ENCODE measurements at regions not wholly inside any gene's neighbourhood (a gene's known extent, or its start where the extent isn't known, plus 50 kb on each side); places are given as distances from the start of the nearest gene placed in this dataset.

- Histone ChIP-seq H3K79me2 (ENCODE audit: control insufficient read depth, insufficient read depth, low read length, unreplicated experiment) (no peaks in the 10 kb centered on the region), H3K27ac (ENCODE audit: low read depth, low read length) (no peak overlapping the region), H3K36me3 (ENCODE audit: insufficient read depth, low read length) (no peaks in the 10 kb centered on the region), H2AFZ (ENCODE audit: low read length, unreplicated experiment) (no peak overlapping the region), H3K27me3 (ENCODE audit: insufficient read depth, low read length) (no peaks in the 10 kb centered on the region), H3K4me3 (ENCODE audit: low read depth, low read length) (no peak overlapping the region), H3K4me1 (ENCODE audit: control insufficient read depth, insufficient read depth, low read length, unreplicated experiment) (peaks cover 17% of the 10 kb centered on the region)
Observed at GRCh38 chr7:13028036-13028824, 340.8 kb downstream of the ARL4A start.

GRCh38 chr7:13028825-13029099 lies 341.3 kb downstream of the ARL4A start:
- Histone ChIP-seq H3K27ac (ENCODE audit: low read depth, low read length) (no peak overlapping the region), H2AFZ (ENCODE audit: low read length, unreplicated experiment) (no peak overlapping the region), H3K4me3 (ENCODE audit: low read depth, low read length) (no peak overlapping the region), H3K4me1 (ENCODE audit: control insufficient read depth, insufficient read depth, low read length, unreplicated experiment) (peaks cover 17% of the 10 kb centered on the region), H3K36me3 (ENCODE audit: insufficient read depth, low read length) (no peaks in the 10 kb centered on the region), H3K79me2 (ENCODE audit: control insufficient read depth, insufficient read depth, low read length, unreplicated experiment) (no peaks in the 10 kb centered on the region), H3K27me3 (ENCODE audit: insufficient read depth, low read length) (no peaks in the 10 kb centered on the region)

- no peaks in the 10 kb centered on the region for H3K27me3 ChIP-seq (ENCODE audit: insufficient read depth, low read length)
- no peaks in the 10 kb centered on the region for H3K36me3 ChIP-seq (ENCODE audit: insufficient read depth, low read length)
- H2AFZ ChIP-seq (ENCODE audit: low read length, unreplicated experiment), result peak overlapping the region; percentile 49
- H3K79me2 ChIP-seq (ENCODE audit: control insufficient read depth, insufficient read depth, low read length, unreplicated experiment), result no peaks in the 10 kb centered on the region
- no peak overlapping the region for H3K27ac ChIP-seq (ENCODE audit: low read depth, low read length)
- H3K4me1 ChIP-seq (ENCODE audit: control insufficient read depth, insufficient read depth, low read length, unreplicated experiment), result peaks cover 17% of the 10 kb centered on the region
- no peak overlapping the region for H3K4me3 ChIP-seq (ENCODE audit: low read depth, low read length)
Observed at GRCh38 chr7:13031468-13031867, 344.0 kb downstream of the ARL4A start.

GRCh38 chr7:13032084-13032483 lies 344.7 kb downstream of the ARL4A start:
- no peak overlapping the region for H3K4me3 ChIP-seq (ENCODE audit: low read depth, low read length)
- H3K27me3 ChIP-seq (ENCODE audit: insufficient read depth, low read length), result no peaks in the 10 kb centered on the region
- H3K36me3 ChIP-seq (ENCODE audit: insufficient read depth, low read length), result no peaks in the 10 kb centered on the region
- no peak overlapping the region for H3K27ac ChIP-seq (ENCODE audit: low read depth, low read length)
- H2AFZ ChIP-seq (ENCODE audit: low read length, unreplicated experiment), result no peak overlapping the region
- H3K4me1 ChIP-seq (ENCODE audit: control insufficient read depth, insufficient read depth, low read length, unreplicated experiment), result peaks cover 17% of the 10 kb centered on the region
- no peaks in the 10 kb centered on the region for H3K79me2 ChIP-seq (ENCODE audit: control insufficient read depth, insufficient read depth, low read length, unreplicated experiment)

- H3K4me1 ChIP-seq (ENCODE audit: control insufficient read depth, insufficient read depth, low read length, unreplicated experiment), result peaks cover 17% of the 10 kb centered on the region
- H3K79me2 ChIP-seq (ENCODE audit: control insufficient read depth, insufficient read depth, low read length, unreplicated experiment), result no peaks in the 10 kb centered on the region
- no peak overlapping the region for H2AFZ ChIP-seq (ENCODE audit: low read length, unreplicated experiment)
- no peak overlapping the region for H3K27ac ChIP-seq (ENCODE audit: low read depth, low read length)
- H3K4me3 ChIP-seq (ENCODE audit: low read depth, low read length), result no peak overlapping the region
- no peaks in the 10 kb centered on the region for H3K27me3 ChIP-seq (ENCODE audit: insufficient read depth, low read length)
- no peaks in the 10 kb centered on the region for H3K36me3 ChIP-seq (ENCODE audit: insufficient read depth, low read length)
Observed at GRCh38 chr7:13032576-13032975, 345.1 kb downstream of the ARL4A start.

- H3K36me3 ChIP-seq (ENCODE audit: insufficient read depth, low read length), result no peaks in the 10 kb centered on the region
- H3K27me3 ChIP-seq (ENCODE audit: insufficient read depth, low read length), result no peaks in the 10 kb centered on the region
- H3K4me1 ChIP-seq (ENCODE audit: control insufficient read depth, insufficient read depth, low read length, unreplicated experiment), result peaks cover 9% of the 10 kb centered on the region
- H2AFZ ChIP-seq (ENCODE audit: low read length, unreplicated experiment), result no peak overlapping the region
- H3K27ac ChIP-seq (ENCODE audit: low read depth, low read length), result no peak overlapping the region
- H3K79me2 ChIP-seq (ENCODE audit: control insufficient read depth, insufficient read depth, low read length, unreplicated experiment), result no peaks in the 10 kb centered on the region
- no peak overlapping the region for H3K4me3 ChIP-seq (ENCODE audit: low read depth, low read length)
Observed at GRCh38 chr7:13034693-13035092, 347.3 kb downstream of the ARL4A start.

- H3K79me2 ChIP-seq (ENCODE audit: control insufficient read depth, insufficient read depth, low read length, unreplicated experiment), result no peaks in the 10 kb centered on the region
- H3K27me3 ChIP-seq (ENCODE audit: insufficient read depth, low read length), result no peaks in the 10 kb centered on the region
- peaks cover 9% of the 10 kb centered on the region for H3K4me1 ChIP-seq (ENCODE audit: control insufficient read depth, insufficient read depth, low read length, unreplicated experiment)
- H3K27ac ChIP-seq (ENCODE audit: low read depth, low read length), result no peak overlapping the region
- no peak overlapping the region for H3K4me3 ChIP-seq (ENCODE audit: low read depth, low read length)
- no peaks in the 10 kb centered on the region for H3K36me3 ChIP-seq (ENCODE audit: insufficient read depth, low read length)
- H2AFZ ChIP-seq (ENCODE audit: low read length, unreplicated experiment), result no peak overlapping the region
Observed at GRCh38 chr7:13035233-13035632, 347.8 kb downstream of the ARL4A start.

- peaks cover 7% of the 10 kb centered on the region for H3K4me1 ChIP-seq (ENCODE audit: control insufficient read depth, insufficient read depth, low read length, unreplicated experiment)
Observed at GRCh38 chr7:13036256-13036780, 348.9 kb downstream of the ARL4A start.

GRCh38 chr7:13037216-13037615 lies 349.8 kb downstream of the ARL4A start:
- H3K27ac ChIP-seq (ENCODE audit: low read depth, low read length), result no peak overlapping the region
- H2AFZ ChIP-seq (ENCODE audit: low read length, unreplicated experiment), result no peak overlapping the region
- peaks cover 3% of the 10 kb centered on the region for H3K4me1 ChIP-seq (ENCODE audit: control insufficient read depth, insufficient read depth, low read length, unreplicated experiment)
- H3K4me3 ChIP-seq (ENCODE audit: low read depth, low read length), result no peak overlapping the region
- H3K36me3 ChIP-seq (ENCODE audit: insufficient read depth, low read length), result no peaks in the 10 kb centered on the region
- no peaks in the 10 kb centered on the region for H3K27me3 ChIP-seq (ENCODE audit: insufficient read depth, low read length)
- H3K79me2 ChIP-seq (ENCODE audit: control insufficient read depth, insufficient read depth, low read length, unreplicated experiment), result no peaks in the 10 kb centered on the region

More at GRCh38 chr7:13036256-13036780, 348.9 kb downstream of the ARL4A start:
- Histone ChIP-seq H3K27ac (ENCODE audit: low read depth, low read length) (no peak overlapping the region), H3K27me3 (ENCODE audit: insufficient read depth, low read length) (no peaks in the 10 kb centered on the region), H3K36me3 (ENCODE audit: insufficient read depth, low read length) (no peaks in the 10 kb centered on the region), H3K79me2 (ENCODE audit: control insufficient read depth, insufficient read depth, low read length, unreplicated experiment) (no peaks in the 10 kb centered on the region), H2AFZ (ENCODE audit: low read length, unreplicated experiment) (peak overlapping the region; percentile 31), H3K4me3 (ENCODE audit: low read depth, low read length) (no peak overlapping the region)

- Histone ChIP-seq H3K27me3 (ENCODE audit: insufficient read depth, low read length) (no peaks in the 10 kb centered on the region), H2AFZ (ENCODE audit: low read length, unreplicated experiment) (no peak overlapping the region), H3K79me2 (ENCODE audit: control insufficient read depth, insufficient read depth, low read length, unreplicated experiment) (no peaks in the 10 kb centered on the region), H3K4me1 (ENCODE audit: control insufficient read depth, insufficient read depth, low read length, unreplicated experiment) (peaks cover 13% of the 10 kb centered on the region), H3K36me3 (ENCODE audit: insufficient read depth, low read length) (no peaks in the 10 kb centered on the region), H3K4me3 (ENCODE audit: low read depth, low read length) (no peak overlapping the region), H3K27ac (ENCODE audit: low read depth, low read length) (no peak overlapping the region)
Observed at GRCh38 chr7:13041368-13041988, 354.0 kb downstream of the ARL4A start.
